PC-9 (cell line): ENCODE measurements at regions not wholly inside any gene's neighbourhood (a gene's known extent, or its start where the extent isn't known, plus 50 kb on each side); places are given as distances from the start of the nearest gene placed in this dataset.

Experiments used
- CTCF ChIP-seq: fragments of 200-600 bp; sonication (generic); conservative IDR thresholded peaks from 2 replicates; pipeline ENCODE4 v1.6.1; 2017; ENCODE audit warnings: mixed run types, antibody characterized with exemption, mild to moderate bottlenecking, moderate library complexity
- EZH2 ChIP-seq: fragments of 200-600 bp; sonication (generic); IDR thresholded peaks from 2 replicates; pipeline ENCODE4 v1.8.0; 2017; ENCODE audit warnings: antibody characterized with exemption, low read depth

- TF ChIP-seq CTCF: no peak
- no peak for TF ChIP-seq EZH2
These were observed 289.6 kb downstream of the CXXC4 start for GRCh38 chr4:104205116-104205515.
